GM23338 (cell line): ENCODE measurements at regions not wholly inside any gene's neighbourhood (a gene's known extent, or its start where the extent isn't known, plus 50 kb on each side); places are given as distances from the start of the nearest gene placed in this dataset.

Experiments
- ATAC-seq: fragments of 200-7000 bp; cut with Tn5 transposase; 3 replicates; pipeline ENCODE4 v1.9.1; 2020
- DNase-seq: peaks from one replicate; pipeline ENCODE4 v3.0.0-alpha.2; 2015; ENCODE audit warnings: low spot score
- H2AFZ ChIP-seq: fragments of 200-600 bp; sonication (generic); 2 replicates; pipeline ENCODE4 v1.8.0; 2016; ENCODE audit warnings: antibody characterized with exemption, mild to moderate bottlenecking, moderate library complexity
- H3F3A ChIP-seq: fragments of 200-600 bp; sonication (generic); replicated peaks from 2 replicates; pipeline ENCODE4 v1.8.0; 2017; ENCODE audit warnings: antibody characterized with exemption, mixed run types, low read depth
- H3K27ac ChIP-seq: fragments of 200-600 bp; sonication (generic); 2 replicates; pipeline ENCODE4 v1.6.1; 2016; ENCODE audit warnings: low read depth
- H3K27me3 ChIP-seq: fragments of 200-600 bp; sonication (generic); 2 replicates; pipeline ENCODE4 v1.8.0; 2016; ENCODE audit warnings: mild to moderate bottlenecking, mixed run types, moderate library complexity; ENCODE audit not compliant: insufficient read depth
- H3K36me3 ChIP-seq: fragments of 200-600 bp; sonication (generic); 2 replicates; pipeline ENCODE4 v1.8.0; 2016; ENCODE audit warnings: mild to moderate bottlenecking; ENCODE audit not compliant: insufficient read depth
- H3K4me1 ChIP-seq: fragments of 200-600 bp; sonication (generic); 2 replicates; pipeline ENCODE4 v1.8.0; 2016; ENCODE audit warnings: mild to moderate bottlenecking, moderate library complexity; ENCODE audit not compliant: insufficient read depth
- H3K4me2 ChIP-seq: fragments of 200-600 bp; sonication (generic); 2 replicates; pipeline ENCODE4 v1.7.1; 2017; ENCODE audit warnings: mixed run types
- H3K4me3 ChIP-seq: fragments of 200-600 bp; sonication (generic); 2 replicates; pipeline ENCODE4 v1.6.1; 2016; ENCODE audit warnings: mixed run types
- H3K79me2 ChIP-seq: fragments of 200-600 bp; sonication (generic); replicated peaks from 2 replicates; pipeline ENCODE4 v1.8.0; 2017; ENCODE audit warnings: mild to moderate bottlenecking; ENCODE audit not compliant: insufficient read depth
- H3K9me2 ChIP-seq: fragments of 200-600 bp; sonication (generic); 2 replicates; pipeline ENCODE4 v1.8.0; 2017; ENCODE audit not compliant: insufficient read depth
- H4K20me1 ChIP-seq: fragments of 200-600 bp; sonication (generic); replicated peaks from 2 replicates; pipeline ENCODE4 v1.8.0; 2017; ENCODE audit warnings: mild to moderate bottlenecking; ENCODE audit not compliant: insufficient read depth
- H3K27ac Mint-ChIP-seq: 2 replicates; pipeline ENCODE4 v1.8.0; 2020; ENCODE audit warnings: inconsistent platforms, mild to moderate bottlenecking, moderate library complexity, mixed read lengths
- H3K27me3 Mint-ChIP-seq: 3 replicates; pipeline ENCODE4 v1.8.0; 2022; ENCODE audit warnings: low read depth, mild to moderate bottlenecking, moderate library complexity, mixed read lengths, inconsistent platforms; ENCODE audit not compliant: insufficient read depth, poor library complexity
- H3K36me3 Mint-ChIP-seq: 3 replicates; pipeline ENCODE4 v1.8.0; 2021; ENCODE audit warnings: low read depth, mild to moderate bottlenecking, inconsistent platforms, moderate library complexity, mixed read lengths
- H3K4me1 Mint-ChIP-seq: 3 replicates; pipeline ENCODE4 v1.8.0; 2020; ENCODE audit warnings: mild to moderate bottlenecking, inconsistent platforms, mixed read lengths
- H3K4me3 Mint-ChIP-seq: 3 replicates; pipeline ENCODE4 v1.8.0; 2021; ENCODE audit warnings: moderate library complexity, mild to moderate bottlenecking, inconsistent platforms, mixed read lengths
- H3K9me3 Mint-ChIP-seq: 3 replicates; pipeline ENCODE4 v1.8.0; 2020; ENCODE audit warnings: moderate library complexity, mild to moderate bottlenecking, inconsistent platforms, mixed read lengths
- EZH2phosphoT487 ChIP-seq: fragments of 200-600 bp; sonication (generic); IDR thresholded peaks from one replicate; pipeline ENCODE4 v1.8.1; 2018; ENCODE audit warnings: antibody characterized with exemption; ENCODE audit not compliant: unreplicated experiment
- JUNB ChIP-seq: IDR thresholded peaks from one replicate; pipeline ENCODE4 v1.6.1; 2016; ENCODE audit warnings: antibody characterized with exemption; ENCODE audit not compliant: unreplicated experiment
- NANOG ChIP-seq: IDR thresholded peaks from 2 replicates; pipeline ENCODE4 v1.6.1; 2016; ENCODE audit warnings: antibody characterized with exemption, borderline replicate concordance
- ZNF114 ChIP-seq: fragments of 250-450 bp; sonication (Bioruptor Pico); IDR thresholded peaks from 2 replicates; pipeline ENCODE4 v1.5.0; 2020; ENCODE audit warnings: mild to moderate bottlenecking, moderate library complexity
- ZNF331 ChIP-seq: fragments of 250-450 bp; sonication (Bioruptor Pico); IDR thresholded peaks from 2 replicates; pipeline ENCODE4 v1.5.0; 2020; ENCODE audit warnings: low read depth, mild to moderate bottlenecking, moderate library complexity
- TF ChIP-seq, protein P1 (sequence below): fragments of 250-450 bp; sonication (Bioruptor Pico); IDR thresholded peaks from 2 replicates; pipeline ENCODE4 v1.5.0; 2020; ENCODE audit warnings: mild to moderate bottlenecking, moderate library complexity
- TF ChIP-seq, protein P2 (sequence below), 2 experiments: fragments of 200-600 bp in 1 of 2; sonication (generic) in 1 of 2; conservative IDR thresholded peaks; 2 replicates each; pipeline versions ENCODE4 v1.5.1 to v1.6.1; 2016 to 2017; ENCODE audit warnings: antibody characterized with exemption in 2 of 2, low read depth in 2 of 2, mild to moderate bottlenecking in 2 of 2, moderate library complexity in 1 of 2
- TF ChIP-seq, protein P3 (sequence below): IDR thresholded peaks from one replicate; pipeline ENCODE4 v1.6.1; 2018; ENCODE audit warnings: antibody characterized with exemption; ENCODE audit not compliant: unreplicated experiment

- Histone ChIP-seq H3K9me2 (no peaks in the 10 kb centered on the region), H3K4me1 (no peaks in the 10 kb centered on the region), H3K79me2 (no peaks in the 10 kb centered on the region), H2AFZ (no peak overlapping the region), H3K36me3 (no peaks in the 10 kb centered on the region), H3K27me3 (no peaks in the 10 kb centered on the region), H4K20me1 (no peaks in the 10 kb centered on the region), H3K4me3 (no peak overlapping the region), H3K27ac (no peak overlapping the region), H3F3A (no peaks in the 10 kb centered on the region), H3K4me2 (no peak overlapping the region)
- ATAC-seq (no peak), DNase-seq (no peak)
- Mint-ChIP-seq H3K36me3 (no peaks in the 10 kb centered on the region), H3K4me3 (no peak overlapping the region), H3K9me3 (no peaks in the 10 kb centered on the region), H3K27me3 (peaks cover 3% of the 10 kb centered on the region), H3K27ac (no peak overlapping the region), H3K4me1 (no peaks in the 10 kb centered on the region)
- TF ChIP-seq, protein P1, sequence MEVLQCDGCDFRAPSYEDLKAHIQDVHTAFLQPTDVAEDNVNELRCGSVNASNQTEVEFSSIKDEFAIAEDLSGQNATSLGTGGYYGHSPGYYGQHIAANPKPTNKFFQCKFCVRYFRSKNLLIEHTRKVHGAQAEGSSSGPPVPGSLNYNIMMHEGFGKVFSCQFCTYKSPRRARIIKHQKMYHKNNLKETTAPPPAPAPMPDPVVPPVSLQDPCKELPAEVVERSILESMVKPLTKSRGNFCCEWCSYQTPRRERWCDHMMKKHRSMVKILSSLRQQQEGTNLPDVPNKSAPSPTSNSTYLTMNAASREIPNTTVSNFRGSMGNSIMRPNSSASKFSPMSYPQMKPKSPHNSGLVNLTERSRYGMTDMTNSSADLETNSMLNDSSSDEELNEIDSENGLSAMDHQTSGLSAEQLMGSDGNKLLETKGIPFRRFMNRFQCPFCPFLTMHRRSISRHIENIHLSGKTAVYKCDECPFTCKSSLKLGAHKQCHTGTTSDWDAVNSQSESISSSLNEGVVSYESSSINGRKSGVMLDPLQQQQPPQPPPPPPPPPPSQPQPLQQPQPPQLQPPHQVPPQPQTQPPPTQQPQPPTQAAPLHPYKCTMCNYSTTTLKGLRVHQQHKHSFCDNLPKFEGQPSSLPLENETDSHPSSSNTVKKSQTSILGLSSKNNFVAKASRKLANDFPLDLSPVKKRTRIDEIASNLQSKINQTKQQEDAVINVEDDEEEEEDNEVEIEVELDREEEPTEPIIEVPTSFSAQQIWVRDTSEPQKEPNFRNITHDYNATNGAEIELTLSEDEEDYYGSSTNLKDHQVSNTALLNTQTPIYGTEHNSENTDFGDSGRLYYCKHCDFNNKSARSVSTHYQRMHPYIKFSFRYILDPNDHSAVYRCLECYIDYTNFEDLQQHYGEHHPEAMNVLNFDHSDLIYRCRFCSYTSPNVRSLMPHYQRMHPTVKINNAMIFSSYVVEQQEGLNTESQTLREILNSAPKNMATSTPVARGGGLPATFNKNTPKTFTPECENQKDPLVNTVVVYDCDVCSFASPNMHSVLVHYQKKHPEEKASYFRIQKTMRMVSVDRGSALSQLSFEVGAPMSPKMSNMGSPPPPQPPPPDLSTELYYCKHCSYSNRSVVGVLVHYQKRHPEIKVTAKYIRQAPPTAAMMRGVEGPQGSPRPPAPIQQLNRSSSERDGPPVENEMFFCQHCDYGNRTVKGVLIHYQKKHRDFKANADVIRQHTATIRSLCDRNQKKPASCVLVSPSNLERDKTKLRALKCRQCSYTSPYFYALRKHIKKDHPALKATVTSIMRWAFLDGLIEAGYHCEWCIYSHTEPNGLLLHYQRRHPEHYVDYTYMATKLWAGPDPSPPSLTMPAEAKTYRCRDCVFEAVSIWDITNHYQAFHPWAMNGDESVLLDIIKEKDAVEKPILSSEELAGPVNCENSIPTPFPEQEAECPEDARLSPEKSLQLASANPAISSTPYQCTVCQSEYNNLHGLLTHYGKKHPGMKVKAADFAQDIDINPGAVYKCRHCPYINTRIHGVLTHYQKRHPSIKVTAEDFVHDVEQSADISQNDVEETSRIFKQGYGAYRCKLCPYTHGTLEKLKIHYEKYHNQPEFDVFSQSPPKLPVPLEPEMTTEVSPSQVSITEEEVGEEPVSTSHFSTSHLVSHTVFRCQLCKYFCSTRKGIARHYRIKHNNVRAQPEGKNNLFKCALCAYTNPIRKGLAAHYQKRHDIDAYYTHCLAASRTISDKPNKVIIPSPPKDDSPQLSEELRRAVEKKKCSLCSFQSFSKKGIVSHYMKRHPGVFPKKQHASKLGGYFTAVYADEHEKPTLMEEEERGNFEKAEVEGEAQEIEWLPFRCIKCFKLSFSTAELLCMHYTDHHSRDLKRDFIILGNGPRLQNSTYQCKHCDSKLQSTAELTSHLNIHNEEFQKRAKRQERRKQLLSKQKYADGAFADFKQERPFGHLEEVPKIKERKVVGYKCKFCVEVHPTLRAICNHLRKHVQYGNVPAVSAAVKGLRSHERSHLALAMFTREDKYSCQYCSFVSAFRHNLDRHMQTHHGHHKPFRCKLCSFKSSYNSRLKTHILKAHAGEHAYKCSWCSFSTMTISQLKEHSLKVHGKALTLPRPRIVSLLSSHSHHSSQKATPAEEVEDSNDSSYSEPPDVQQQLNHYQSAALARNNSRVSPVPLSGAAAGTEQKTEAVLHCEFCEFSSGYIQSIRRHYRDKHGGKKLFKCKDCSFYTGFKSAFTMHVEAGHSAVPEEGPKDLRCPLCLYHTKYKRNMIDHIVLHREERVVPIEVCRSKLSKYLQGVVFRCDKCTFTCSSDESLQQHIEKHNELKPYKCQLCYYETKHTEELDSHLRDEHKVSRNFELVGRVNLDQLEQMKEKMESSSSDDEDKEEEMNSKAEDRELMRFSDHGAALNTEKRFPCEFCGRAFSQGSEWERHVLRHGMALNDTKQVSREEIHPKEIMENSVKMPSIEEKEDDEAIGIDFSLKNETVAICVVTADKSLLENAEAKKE (CRISPR knock-in tag) = no peak
- TF ChIP-seq JUNB (no peak), EZH2phosphoT487 (no peak), NANOG (no peak), ZNF331 (CRISPR knock-in tag) (no peak), ZNF114 (CRISPR knock-in tag) (no peak)
- TF ChIP-seq, protein P2, sequence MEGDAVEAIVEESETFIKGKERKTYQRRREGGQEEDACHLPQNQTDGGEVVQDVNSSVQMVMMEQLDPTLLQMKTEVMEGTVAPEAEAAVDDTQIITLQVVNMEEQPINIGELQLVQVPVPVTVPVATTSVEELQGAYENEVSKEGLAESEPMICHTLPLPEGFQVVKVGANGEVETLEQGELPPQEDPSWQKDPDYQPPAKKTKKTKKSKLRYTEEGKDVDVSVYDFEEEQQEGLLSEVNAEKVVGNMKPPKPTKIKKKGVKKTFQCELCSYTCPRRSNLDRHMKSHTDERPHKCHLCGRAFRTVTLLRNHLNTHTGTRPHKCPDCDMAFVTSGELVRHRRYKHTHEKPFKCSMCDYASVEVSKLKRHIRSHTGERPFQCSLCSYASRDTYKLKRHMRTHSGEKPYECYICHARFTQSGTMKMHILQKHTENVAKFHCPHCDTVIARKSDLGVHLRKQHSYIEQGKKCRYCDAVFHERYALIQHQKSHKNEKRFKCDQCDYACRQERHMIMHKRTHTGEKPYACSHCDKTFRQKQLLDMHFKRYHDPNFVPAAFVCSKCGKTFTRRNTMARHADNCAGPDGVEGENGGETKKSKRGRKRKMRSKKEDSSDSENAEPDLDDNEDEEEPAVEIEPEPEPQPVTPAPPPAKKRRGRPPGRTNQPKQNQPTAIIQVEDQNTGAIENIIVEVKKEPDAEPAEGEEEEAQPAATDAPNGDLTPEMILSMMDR (conservative IDR thresholded peaks at IDR 0.05; ENCODE audit: low read depth in 2 of 2) = no peak
- TF ChIP-seq, protein P3, sequence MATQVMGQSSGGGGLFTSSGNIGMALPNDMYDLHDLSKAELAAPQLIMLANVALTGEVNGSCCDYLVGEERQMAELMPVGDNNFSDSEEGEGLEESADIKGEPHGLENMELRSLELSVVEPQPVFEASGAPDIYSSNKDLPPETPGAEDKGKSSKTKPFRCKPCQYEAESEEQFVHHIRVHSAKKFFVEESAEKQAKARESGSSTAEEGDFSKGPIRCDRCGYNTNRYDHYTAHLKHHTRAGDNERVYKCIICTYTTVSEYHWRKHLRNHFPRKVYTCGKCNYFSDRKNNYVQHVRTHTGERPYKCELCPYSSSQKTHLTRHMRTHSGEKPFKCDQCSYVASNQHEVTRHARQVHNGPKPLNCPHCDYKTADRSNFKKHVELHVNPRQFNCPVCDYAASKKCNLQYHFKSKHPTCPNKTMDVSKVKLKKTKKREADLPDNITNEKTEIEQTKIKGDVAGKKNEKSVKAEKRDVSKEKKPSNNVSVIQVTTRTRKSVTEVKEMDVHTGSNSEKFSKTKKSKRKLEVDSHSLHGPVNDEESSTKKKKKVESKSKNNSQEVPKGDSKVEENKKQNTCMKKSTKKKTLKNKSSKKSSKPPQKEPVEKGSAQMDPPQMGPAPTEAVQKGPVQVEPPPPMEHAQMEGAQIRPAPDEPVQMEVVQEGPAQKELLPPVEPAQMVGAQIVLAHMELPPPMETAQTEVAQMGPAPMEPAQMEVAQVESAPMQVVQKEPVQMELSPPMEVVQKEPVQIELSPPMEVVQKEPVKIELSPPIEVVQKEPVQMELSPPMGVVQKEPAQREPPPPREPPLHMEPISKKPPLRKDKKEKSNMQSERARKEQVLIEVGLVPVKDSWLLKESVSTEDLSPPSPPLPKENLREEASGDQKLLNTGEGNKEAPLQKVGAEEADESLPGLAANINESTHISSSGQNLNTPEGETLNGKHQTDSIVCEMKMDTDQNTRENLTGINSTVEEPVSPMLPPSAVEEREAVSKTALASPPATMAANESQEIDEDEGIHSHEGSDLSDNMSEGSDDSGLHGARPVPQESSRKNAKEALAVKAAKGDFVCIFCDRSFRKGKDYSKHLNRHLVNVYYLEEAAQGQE = no peak
These were observed 105.2 kb upstream of the TMCC3 start for GRCh38 chr12:94755598-94755997.
